Occipital lobe (tissue), 1 donor: ENCODE measurements at regions not wholly inside any gene's neighbourhood (a gene's known extent, or its start where the extent isn't known, plus 50 kb on each side); places are given as distances from the start of the nearest gene placed in this dataset.
A peak's percentile ranks its signal among the peaks of the same experiment; 100 is the strongest.

Source experiments
- DNase-seq: peaks from one replicate; lab custom pipeline; 2025; lab: John Stamatoyannopoulos, UW

- no peak for DNase-seq
These were observed 71.1 kb downstream of the TMEM114 start for GRCh38 chr16:8519179-8519578.

DNA sequence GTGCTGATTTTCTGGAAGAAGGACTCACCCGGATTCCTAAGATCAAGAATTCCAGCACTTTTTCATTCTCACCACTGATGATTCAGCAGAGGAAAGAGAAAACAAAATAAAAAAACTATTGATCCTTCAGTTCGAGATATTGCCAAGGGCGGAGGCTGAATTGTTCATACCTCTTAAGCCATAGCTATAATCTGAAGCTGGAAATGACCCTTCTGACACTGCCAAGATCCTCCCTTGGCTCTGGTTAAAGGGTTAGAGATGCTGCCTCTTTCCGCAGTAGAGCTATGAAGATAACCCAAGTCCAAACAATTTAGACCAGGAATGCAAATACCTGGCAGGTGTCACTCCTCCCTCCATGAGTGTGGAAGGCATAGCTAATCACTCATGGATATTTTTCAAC, 73.0 kb downstream of the TMEM114 start:
- no peak for DNase-seq

- no peak for DNase-seq
These were observed 73.8 kb downstream of the TMEM114 start for GRCh38 chr16:8516471-8516870.

DNA sequence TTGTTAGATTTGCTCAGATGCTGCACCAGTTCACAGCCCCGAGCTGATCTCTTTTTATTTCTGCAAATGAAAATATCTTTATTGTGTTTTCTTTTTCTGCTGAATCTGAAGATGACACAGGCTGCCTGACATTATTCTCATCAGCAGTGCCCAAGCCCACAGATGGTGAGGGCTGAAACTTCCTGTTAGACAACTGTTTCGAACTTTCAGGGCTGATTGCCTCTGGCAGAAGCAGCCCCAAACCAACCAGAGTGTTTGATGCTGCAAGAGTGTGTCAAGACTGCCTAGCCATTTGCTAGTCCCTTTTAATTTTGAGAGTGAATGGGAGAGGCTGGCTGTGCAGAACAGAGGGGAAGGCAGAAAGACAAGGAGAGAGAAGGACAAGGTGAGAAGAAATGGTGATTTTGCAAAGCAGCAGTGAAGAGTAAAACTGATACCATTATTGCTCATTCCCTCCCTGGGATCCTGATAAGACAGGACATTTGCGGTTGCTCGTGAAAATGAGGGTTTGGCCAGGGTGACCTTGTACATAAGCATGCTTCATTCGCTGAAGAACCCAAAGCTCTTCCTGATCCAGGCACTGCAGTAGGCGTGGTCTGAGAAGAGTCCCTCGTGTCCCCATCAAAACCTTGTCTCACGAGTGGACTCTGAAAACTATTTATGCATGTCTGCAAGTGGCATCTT, 77.2 kb downstream of the TMEM114 start:
- no peak for DNase-seq

- DNase-seq = no peak
These were observed 78.8 kb downstream of the TMEM114 start for GRCh38 chr16:8511464-8511863.

DNA sequence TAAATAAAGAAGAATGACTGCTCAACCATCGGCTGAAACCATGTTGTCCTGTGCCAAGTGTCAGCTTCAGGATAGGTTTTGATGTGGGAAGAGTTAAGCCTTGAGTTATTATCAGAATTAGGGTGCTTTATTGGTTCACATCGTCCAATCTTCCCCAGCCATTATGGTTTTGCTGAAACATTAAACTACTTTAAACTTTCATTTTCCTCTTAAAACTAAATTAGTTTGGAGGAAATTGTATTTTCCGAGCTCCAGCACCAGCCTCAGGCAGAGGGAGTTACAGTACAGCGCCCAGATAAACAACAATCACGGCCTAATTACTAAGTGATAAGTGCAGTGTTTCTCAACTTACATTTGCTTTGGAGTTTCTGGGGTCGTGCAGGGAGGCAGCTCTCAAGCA, 80.2 kb downstream of the TMEM114 start:
- DNase-seq = no peak

DNA sequence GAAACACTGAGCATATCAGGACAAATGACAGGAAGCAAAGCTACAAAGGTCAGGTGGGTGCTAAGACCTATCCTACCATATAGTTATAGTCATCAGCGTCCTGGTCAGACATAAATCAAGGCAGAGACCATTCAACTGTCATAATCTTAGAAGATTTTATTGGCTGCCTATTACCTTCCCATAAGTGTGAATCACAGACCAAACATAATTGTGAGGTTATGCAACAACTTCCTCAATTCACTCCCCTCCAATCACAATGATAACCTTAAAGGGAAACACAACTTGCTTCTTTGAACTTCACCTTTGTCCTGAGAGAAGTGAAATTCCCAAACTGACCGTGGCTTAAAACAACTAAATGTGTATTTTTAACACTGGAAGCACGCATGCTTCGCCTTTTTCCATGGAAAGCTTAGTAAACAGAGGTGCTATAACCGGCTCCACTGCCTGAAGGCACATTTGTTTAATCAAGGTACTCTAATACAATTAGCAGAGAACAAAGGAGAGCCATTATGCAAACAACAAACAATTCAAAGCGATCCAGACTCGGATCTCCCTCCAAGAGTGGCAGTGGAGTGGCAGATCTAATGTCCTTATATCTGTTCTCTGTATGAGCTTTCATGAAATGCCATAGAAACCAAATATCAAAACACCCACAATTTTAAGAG, 84.9 kb downstream of the TMEM114 start:
- DNase-seq = no peak

DNA sequence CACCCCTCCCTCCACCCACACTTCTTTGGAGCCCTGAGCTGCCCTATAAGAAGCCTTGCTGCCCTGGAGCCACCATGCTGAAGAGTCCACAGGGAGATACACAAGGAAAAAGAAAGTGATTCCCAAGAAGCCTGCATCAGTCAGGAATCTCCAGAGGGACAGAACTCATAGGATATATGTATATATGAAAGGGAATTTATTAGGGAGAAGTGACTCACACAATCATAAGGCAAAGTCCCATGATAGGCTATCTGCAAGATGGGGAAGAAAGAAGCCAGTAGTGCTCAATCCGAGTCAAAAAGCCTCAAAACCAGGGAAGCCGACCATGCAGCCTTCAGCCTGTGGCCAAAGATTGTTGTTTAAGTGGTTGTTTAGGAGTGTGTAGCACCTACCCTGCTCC, 87.9 kb downstream of the TMEM114 start:
- no peak for DNase-seq

- DNase-seq = no peak
These were observed 90.0 kb downstream of the TMEM114 start for GRCh38 chr16:8500351-8500750.

GRCh38 chr16:8496364-8496763, 93.9 kb downstream of the TMEM114 start:
- no peak for DNase-seq

DNA sequence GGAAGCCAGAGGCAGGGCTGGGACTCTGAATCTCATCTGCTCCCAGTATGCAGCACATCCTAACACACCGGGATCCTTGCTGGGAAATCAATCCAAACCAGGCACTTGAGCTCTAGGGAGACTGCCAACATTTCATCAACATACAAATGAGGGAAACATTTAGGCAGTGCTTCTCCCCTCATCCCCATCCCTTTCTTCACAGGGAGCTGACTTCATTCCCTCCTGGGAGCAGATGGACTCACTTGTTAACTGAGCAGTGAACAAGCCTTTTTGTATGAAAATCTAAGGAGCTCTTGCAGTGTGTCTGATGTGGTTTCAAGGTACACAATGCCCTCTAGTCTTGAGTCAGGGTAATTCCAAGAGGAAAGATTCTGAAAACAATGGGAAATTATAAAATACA, 96.3 kb downstream of the TMEM114 start:
- peak; percentile 8 for DNase-seq

DNA sequence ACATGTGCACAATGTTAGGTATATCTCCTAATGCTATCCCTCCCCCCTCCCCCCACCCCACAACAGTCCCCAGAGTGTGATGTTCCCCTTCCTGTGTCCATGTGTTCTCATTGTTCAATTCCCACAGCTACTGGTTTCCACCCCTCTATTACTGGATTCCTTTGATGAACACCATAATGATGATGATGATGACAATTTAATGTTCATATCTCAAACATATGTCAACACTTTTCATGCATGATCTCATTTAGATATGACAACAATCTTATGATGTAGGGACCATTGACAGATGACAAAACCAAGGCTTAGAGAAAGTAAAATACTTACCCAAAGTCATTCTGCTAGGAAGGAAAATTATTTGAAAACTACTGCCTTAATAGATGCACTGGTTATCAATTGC, 97.6 kb downstream of the TMEM114 start:
- DNase-seq = no peak

- DNase-seq = no peak
These were observed 100.7 kb downstream of the TMEM114 start for GRCh38 chr16:8489580-8489979.

DNA sequence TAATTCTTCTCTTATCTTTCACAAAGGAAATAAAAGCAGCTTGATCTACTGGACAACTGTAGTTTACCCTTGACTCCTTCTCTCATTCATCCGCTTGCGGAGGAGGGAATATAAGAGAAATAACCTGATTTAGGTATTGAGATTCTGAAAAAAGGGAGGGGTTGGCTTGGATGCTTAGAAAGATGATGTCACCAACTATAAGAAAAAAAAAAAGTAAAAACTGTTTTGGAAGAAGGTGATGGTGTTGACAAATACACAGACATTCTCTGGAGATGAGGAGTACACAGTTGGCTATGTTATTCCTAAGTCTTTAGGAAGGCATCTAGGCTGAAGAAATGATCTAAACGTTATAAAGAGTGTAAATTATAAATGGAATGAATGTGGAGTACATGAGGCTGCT, 103.3 kb downstream of the TMEM114 start:
- no peak for DNase-seq

GRCh38 chr16:8483396-8483795, 106.9 kb downstream of the TMEM114 start:
- DNase-seq = no peak

DNA sequence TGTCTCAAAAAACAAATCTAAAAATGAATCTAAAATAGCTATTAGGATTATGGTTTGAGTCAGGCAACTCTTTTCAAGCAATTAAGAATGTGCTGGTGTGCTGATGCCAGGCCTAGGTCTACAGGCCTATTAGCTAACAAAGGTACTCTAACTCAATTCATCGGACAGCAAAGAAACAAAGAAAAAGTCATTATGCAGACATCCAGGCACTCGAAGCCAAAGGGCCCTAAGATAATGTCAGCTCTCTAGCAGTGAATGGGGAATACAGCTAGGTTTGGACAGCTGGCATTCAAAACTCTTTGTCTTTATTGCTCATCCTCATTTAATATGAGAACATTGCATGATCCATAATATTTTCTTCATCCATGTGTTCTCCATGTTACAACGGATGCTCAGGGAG, 108.5 kb downstream of the TMEM114 start:
- no peak for DNase-seq

- no peak for DNase-seq
These were observed 113.5 kb downstream of the TMEM114 start for GRCh38 chr16:8476824-8477223.

- DNase-seq = no peak
These were observed 115.7 kb downstream of the TMEM114 start for GRCh38 chr16:8474587-8474986.

- DNase-seq = no peak
These were observed 121.1 kb downstream of the TMEM114 start for GRCh38 chr16:8469102-8469778.

DNA sequence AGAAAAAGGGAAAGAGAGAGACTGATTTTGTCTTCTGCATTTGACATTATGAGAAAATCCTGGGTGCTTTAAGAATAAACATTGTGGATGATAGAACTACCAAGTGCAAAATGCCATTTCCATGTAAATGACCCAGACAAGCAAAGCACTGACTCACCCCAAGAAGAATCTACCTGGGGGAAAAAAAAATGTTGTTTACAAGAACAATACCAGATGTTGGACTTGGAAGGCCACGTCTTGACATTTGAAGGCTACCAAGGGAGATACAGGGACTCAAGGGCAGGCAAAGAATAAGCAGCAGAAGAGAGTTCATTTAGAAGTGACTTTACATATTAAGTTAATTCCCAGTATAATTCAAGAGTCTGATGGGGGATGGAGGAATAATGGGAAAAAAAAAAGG, 125.3 kb downstream of the TMEM114 start:
- DNase-seq = no peak

DNA sequence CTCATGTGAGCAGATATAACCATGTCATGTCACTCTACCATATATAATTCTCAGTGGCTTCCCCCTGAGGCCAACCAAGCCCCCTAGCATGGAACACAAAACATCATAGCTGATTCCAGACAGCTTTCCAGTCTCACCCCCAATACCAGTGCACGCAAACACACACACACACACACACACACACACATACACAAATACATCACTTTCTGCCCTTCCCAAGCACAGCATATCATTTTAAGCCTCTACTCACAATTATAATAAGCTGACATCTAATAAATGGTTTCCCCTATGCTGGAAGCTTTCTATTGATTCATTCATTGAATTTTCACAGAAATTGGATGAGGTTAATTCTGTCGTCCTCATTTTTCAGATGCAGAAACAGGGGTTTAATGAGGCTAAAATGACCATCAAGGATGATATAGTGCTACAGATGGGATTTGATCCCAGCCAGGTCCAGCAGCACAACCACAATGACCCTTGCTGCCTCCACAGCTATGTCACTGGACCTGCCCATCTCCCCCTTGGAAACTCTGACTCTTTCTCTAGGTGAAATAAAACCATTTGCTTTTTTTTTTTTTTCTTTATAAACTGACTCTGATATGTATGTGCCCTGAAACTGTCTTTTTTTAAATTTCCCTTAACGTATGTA, 131.1 kb downstream of the TMEM114 start:
- DNase-seq = no peak

DNA sequence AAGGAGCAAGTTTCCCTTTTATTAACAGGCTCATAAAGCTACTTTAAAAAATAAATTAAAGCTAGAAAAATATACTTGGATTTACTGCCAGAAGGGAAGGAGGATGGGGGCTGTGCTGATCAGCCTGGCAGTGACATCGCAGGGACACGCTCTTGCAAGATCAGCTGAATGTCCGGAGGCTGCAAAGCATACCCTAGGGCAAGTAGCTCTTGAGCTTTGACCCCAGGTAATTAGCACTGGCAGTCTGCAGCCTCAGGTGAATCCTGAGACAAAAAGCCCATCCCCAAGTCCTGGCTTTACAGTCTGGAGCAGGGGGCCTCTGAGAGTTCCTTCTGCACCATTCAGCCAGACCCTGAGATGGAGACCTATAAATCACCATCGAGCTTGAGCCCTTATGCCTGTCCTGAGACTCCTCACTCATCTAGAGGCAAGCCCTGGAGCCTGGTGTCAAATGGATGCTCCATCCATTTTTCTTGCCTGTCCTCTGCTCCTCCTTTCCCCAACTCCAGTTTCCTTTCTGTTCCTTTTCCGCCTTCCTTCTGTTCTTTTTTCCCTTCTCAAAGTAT, 131.7 kb downstream of the TMEM114 start:
- DNase-seq = no peak
